Stimulated activated CD8-positive, alpha-beta memory T cell treated with anti-CD3 and anti-CD28 coated beads, Interleukin-7, amount 100 ng/mL, for 24 hours (primary cell): ENCODE measurements at regions not wholly inside any gene's neighbourhood (a gene's known extent, or its start where the extent isn't known, plus 50 kb on each side); places are given as distances from the start of the nearest gene placed in this dataset.

Experiments used
- DNase-seq: peaks from one replicate; pipeline ENCODE4 v3.0.0-alpha.2; 2020; ENCODE audit warnings: low read depth

DNA sequence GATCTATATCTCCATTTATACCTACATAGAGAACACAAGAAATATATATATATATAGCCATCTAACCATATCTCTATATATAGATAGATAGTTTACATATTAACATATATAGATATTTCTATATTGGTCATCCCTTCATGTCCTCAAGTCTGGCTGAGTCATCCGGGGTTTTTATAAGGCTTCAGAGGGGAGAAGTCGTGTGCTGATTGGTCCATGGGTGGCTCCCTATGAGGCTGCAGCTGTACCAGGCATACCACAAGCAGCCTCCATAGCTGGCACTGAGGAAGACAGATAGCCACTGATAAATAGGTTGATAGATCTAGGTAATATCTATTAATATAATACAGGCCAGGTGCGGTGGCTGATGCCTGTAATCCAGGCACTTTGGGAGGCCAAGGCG lies 618.3 kb upstream of the SETBP1 start:
- no peak for DNase-seq

GRCh38 chr18:44065206-44065605 lies 615.5 kb upstream of the SETBP1 start:
- DNase-seq = no peak

- DNase-seq = no peak
Observed at GRCh38 chr18:44066541-44066940, 614.1 kb upstream of the SETBP1 start.

DNA sequence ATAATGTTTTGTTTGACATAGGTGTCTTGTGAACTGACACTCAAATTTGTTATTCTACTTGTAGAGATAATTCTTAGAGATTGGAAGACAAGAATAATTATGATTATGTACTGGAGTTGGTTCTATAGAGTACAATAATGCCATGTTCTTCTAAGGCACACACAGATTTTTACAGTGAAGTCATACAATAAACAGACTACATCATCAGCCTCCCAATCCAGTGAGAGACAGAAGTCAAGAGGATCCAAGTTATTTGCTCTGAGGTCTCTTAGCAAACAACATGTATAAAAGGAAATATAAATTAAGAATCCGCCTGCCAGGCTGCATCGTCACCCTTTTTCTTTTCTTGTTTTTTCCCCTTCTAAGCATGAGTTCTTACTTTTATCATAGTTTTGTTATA lies 613.5 kb upstream of the SETBP1 start:
- DNase-seq = no peak

- DNase-seq = no peak
Observed at GRCh38 chr18:44075038-44075437, 605.6 kb upstream of the SETBP1 start.

GRCh38 chr18:44079606-44080005 lies 601.1 kb upstream of the SETBP1 start:
- no peak for DNase-seq

- DNase-seq = no peak
Observed at GRCh38 chr18:44080054-44080453, 600.6 kb upstream of the SETBP1 start.

GRCh38 chr18:44089732-44090131 lies 591.0 kb upstream of the SETBP1 start:
- no peak for DNase-seq

DNA sequence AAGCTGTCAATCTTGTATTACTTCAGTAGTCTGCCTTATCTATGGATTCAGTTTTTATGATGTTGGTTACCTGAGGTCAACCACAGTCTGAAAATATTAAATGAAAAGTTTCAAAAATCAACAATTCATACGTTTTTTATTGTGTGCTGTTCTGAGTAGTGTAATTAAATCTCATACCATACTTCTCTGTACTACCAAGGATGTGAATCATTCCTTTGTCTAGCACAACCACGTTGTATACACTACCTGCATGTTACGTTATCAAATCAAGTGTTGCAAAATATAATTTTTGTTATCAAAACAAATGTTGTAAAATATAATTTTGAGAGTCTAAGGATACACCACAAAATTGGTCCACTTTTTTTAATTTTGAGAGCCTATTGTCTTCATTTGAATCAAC lies 590.2 kb upstream of the SETBP1 start:
- DNase-seq = no peak

GRCh38 chr18:44093253-44093652 lies 587.4 kb upstream of the SETBP1 start:
- no peak for DNase-seq

- no peak for DNase-seq
Observed at GRCh38 chr18:44096016-44096415, 584.7 kb upstream of the SETBP1 start.

- DNase-seq = no peak
Observed at GRCh38 chr18:44098551-44099098, 582.1 kb upstream of the SETBP1 start.

GRCh38 chr18:44107187-44107586 lies 573.5 kb upstream of the SETBP1 start:
- DNase-seq = no peak

- no peak for DNase-seq
Observed at GRCh38 chr18:44111337-44111736, 569.4 kb upstream of the SETBP1 start.

DNA sequence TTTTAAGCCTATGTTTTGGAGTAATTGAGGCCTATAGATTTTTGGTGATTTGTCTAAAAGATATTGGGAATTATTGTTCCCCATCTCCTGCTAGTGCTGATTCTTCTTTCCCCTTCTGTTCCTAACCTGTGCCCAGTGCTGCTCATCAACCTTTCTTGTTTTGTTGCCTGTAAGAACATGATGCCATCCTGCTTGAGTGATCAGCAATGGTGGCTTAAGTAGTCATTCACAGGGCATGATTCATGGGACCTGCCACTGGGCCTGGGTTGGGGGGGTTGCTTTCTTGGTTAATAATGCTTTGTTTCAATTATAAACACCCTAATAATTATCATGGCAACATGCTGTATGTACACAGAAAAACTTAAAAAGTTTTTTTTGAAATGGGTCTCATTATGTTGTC lies 562.9 kb upstream of the SETBP1 start:
- no peak for DNase-seq

- no peak for DNase-seq
Observed at GRCh38 chr18:44119607-44120006, 561.1 kb upstream of the SETBP1 start.

GRCh38 chr18:44123743-44124142 lies 556.9 kb upstream of the SETBP1 start:
- no peak for DNase-seq

- no peak for DNase-seq
Observed at GRCh38 chr18:44125446-44125845, 555.2 kb upstream of the SETBP1 start.

GRCh38 chr18:44126598-44126997 lies 554.1 kb upstream of the SETBP1 start:
- no peak for DNase-seq

DNA sequence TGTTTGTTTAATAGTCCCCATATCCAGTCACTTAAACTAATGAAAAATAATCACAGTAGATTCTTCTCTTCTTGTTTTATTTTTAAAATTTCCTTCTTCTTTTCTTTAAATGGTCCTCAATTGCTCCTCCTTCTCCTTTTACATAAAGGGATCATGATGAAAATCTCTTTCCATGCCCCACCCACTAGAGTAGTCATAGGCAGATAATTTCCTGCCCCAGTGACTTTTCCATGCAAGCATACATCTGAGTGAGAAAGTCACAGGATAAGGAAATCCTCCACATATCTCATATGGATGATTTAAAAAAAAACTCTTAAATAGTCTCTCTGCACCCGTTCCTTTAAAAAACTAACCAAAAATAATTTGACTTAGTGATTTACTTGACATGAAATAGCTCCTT lies 552.3 kb upstream of the SETBP1 start:
- DNase-seq = no peak

DNA sequence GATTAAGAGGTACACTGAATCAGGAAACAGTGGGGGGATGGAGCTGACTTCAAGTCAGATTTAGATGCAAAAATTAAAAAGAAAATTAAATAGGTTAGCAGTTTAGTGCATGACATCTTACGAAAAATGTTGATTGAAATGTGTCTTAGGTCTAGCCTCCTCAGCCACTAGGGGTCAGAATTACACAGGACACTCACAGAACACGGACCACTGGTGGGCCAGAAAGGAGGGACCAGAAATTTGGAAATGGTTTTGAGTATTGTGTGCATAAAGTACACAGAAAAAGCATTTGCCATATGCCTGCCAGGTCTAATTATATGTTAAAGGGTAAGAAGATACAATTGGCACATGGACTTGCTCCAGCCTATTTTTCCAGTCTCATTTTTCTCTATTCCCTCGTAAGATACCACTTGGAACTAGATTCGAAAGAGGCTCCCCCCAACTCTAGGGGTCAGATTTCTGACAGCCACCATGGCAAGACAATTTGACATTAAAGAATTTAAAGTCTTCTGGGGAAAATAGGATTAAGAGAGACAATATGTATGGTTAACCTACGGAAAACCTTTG lies 550.2 kb upstream of the SETBP1 start:
- DNase-seq = no peak

DNA sequence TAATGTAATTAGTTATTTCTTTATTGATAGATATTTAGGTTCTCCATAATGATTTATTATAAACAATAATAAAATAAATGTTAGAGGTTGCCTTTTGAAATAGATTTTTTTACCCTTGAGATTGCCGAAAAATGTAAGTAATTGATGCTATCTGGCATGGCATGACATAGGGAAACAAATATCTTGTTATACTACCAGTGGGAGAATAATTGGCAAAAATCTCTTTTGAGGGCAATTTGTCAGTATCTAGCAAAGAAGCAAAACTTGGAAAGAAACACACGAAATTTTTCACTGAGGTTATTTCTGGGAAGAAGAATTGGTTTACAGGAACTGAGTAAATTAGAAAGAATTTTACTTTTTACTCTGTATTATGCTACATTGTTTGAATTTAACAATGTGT lies 547.2 kb upstream of the SETBP1 start:
- DNase-seq = no peak

DNA sequence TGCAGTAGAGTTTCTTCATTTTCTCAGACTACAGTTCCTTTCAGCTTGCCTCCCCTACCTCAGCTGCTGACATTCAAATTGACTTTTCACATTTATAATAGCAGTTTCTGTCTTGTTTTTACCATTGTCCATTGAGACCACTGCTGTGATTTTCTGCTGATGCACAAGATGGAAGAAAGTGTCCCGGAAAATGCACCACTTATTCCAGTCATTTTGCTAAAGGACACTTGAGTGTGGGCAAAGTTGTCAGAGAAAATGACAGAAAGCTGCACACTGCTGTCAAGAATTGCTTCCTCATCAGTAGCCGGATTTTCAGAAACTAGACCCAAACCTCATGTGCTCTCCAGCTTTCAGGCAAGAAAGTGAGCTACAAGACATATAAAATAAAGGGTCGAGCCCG lies 546.2 kb upstream of the SETBP1 start:
- DNase-seq = no peak

- DNase-seq = no peak
Observed at GRCh38 chr18:44135741-44136140, 544.9 kb upstream of the SETBP1 start.

DNA sequence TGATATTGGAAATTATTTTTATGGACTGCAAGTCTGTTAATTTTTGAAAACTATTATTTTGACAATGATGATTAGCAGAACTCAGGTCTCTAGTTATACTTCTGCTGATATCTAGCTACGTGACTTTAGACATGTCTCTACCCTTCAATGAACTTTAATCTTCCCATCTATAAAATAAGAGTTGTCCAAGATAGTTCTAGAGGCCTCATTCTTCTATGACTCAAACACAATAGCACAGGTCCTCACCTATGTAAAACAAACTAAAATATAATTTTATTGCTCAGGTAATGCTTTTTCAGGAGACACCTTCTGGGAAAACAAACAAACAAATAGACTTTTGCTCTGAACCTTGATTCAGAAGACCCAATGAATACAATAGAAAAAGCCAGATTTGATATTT lies 544.4 kb upstream of the SETBP1 start:
- no peak for DNase-seq
